GM19023 (cell line): ENCODE measurements at regions not wholly inside any gene's neighbourhood (a gene's known extent, or its start where the extent isn't known, plus 50 kb on each side); places are given as distances from the start of the nearest gene placed in this dataset.

Source experiments
- ATAC-seq: cut with Tn5 transposase; IDR thresholded peaks from one replicate; pipeline ENCODE4 v1.9.1; 2021; ENCODE audit warnings: mild to moderate bottlenecking, moderate library complexity; ENCODE audit not compliant: unreplicated experiment

DNA sequence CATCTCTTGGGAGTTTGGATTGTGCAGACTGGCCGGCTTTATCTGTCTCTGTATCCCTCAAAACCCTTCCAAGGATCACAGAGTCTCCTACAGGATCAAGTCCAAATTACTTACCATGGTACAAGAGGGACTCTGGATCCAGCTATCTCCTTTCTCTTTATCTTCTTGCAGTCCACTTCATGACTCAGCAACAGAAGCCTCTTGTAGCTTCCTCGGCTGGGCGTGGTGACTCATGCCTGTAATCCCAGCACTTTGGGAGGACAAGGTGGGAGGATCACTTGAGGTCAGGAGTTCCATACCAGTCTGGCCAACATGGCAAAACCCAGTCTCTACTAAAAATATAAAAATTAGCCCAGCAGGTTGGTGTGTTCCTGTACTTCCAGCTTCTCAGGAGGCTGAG, 189.7 kb downstream of the BCAT1 start:
- no peak for ATAC-seq

DNA sequence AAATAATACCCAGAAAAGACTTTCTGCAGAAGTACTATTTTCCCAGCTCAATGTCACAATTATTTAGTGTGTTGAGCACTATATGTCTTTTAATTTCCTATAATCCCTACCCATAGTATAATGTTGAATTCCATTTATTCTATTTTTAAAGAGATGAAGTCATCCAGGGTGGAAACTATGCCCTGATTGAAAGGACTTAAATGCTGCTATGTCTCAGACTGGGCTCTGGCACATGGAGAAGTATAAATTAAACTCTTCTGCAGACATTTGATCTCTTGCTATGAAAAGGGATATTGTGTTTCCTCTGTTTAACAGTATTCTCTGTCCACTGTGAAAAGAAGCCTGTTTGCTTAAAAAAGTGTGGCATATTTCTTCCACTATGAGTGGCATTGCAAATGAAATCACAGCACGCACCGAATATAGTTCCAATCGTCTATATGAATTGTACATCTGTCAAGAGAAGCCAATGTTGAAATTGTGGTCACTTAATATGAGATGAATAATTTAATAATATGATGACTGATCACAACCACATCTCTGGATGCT, 192.3 kb downstream of the BCAT1 start:
- ATAC-seq, result no peak

DNA sequence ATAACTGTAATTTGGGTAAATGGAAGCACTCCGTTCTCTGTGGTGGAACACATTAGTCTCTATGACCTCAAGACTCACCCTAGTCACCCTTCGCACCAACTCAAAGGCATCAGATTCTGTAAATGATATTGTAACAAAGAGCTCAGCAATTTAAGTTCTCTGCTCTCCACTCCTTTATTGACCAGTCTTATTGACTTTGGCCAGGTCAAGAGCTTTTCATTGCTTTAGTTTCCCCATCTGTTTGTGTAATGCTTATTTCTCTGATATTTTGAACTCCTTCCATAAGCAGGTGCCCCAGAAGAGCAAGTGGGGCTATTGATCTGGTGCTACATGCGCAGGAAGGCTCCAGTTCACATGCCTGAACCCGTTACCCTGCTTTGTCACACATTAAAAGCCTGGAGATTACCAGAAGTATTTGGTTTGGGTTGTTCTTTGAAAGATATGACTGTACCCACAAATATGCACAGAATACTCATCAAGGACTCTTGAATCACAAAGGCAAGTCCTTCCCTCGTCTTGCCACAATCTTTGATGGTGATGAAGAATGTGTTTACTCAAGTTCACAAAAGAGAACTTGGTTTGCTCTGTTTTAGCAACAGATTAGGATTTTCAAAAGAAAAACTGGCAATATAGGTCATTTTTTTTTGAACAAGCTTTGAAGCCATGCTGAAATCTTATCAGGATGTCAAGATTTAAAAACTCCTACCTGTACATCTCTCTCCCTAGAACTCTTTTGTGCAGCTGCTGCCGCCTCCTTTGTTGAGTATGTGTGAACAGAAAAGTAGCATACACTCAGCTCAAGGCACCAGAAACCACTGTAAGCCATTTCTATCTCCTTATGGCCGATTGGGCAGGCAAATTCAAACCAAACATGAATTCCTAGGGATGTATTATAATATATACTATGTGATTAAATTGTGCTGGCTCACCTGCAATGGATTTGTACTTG, 193.9 kb downstream of the BCAT1 start:
- no peak for ATAC-seq

DNA sequence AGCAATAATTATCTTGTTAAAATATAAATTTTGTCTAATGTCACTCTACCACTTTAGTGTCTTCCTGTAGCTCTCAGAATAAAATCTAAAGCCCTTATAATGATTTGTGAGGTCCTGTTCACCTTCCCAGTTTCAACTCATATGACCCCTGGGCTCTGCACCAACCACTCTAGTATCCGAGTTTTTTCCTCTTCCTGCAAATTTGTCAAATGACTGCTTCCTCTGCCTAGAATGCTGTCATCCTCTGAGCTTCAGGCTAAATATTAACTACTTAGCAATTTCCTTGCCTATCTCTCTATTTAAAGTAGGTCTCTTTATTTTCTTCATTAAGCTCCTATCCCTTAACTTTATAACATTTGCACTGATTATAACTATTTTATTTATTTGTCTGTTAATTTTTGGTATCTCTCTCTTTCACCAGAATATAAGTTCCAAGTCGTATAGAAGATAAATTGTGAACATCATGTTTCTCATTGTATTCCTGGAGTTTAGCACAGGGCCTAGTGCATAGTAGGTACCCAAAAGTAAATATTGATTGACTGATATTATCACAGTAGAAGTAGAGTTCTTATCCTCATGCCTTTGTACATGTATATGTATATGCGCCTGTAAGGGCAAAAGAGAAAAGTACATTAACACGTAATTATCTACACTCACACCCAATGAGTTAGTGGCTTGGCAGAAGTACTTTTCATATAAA, 196.0 kb downstream of the BCAT1 start:
- ATAC-seq, result no peak

DNA sequence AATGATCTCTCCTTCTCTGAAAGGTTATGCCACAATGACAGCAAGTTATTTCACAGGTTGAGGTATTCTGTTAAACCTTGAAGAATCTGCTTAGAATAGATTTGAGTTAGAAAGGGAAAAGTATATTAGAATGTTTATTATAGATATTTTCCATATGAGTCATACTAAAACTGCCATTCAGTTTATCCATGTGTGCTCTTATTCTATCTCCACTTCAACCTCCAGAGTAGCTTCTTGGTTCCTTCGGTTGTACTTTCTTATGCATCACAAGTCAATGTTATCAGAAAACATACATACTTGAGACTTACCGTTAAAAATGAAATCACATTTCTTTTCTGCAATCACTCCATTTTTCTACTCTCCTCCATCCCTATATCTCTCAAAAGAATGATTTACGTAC, 197.7 kb downstream of the BCAT1 start:
- no peak for ATAC-seq

DNA sequence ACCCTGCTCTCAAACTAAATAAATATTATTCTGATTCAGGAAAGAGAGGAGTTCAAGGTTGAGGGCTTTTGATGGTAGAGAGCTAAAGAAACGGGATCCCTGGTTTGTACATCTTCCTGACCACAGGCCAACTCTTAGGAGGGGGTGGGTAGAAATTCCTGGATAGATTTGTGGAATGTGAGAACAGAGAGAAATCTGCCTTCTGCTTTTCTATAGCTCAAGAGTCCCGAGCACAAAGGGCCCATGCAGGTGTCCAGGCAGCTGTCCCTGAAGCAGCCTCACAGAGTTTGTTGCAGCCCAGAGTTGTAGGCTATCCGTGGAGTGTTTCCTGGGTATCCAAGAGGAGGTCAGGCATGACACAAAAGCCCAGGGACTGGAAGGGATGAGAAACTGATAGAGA, 198.6 kb downstream of the BCAT1 start:
- ATAC-seq, result no peak

DNA sequence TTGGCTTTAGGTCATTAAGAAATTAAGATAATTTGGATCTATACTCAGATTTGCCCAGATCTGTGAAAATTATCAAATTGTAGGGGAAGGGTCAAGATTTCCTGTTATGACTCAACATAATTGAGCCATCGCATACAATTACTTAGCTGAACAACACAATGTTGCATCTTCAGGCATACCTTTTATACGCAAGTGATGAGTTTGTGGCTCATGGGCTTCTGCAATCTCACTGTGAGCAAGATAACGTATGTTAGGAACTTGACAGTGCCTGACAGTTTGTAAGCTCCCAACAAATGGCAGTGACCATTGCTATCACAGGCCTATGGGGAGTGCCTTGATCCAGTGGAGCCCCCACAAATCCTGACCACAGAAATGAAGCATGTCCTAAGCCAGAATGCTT, 199.7 kb downstream of the BCAT1 start:
- no peak for ATAC-seq

DNA sequence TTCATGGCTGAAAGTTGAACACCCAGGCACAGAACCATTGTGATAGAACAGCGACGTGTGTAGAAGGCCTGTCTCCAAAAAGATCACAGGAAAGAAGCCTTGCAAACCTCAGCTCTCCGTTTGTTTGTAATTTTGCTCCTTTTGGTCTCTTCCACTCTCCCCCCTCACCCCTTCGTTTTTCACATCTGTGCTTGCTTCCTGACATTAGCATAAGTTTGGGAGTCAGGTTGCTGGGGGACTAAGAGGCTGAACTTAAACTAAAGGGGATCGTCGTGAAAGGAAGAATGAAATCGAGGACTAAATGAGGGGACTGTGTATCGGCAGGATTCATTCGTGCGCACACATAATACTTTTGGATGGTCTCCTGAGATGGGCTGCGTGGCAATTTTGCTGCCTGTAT, 200.6 kb downstream of the BCAT1 start:
- no peak for ATAC-seq

DNA sequence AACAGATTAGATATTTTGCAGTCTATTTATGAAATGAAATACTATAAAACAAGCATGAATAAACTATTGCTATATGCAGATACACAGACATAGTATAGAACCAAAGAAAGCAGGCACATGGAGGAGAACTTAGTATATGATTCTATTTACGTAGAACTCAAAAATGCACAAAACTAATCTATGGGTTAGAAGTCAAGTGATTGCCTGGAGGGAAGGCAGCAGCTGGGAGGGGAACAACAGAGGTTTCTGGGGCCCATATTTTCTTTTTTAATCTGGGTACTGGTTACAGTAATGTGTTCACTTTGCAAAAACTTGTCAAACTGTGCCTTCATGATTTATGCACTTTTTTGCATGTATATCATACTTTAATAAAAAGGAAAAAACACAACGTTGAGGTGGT, 202.0 kb downstream of the BCAT1 start:
- ATAC-seq, result no peak

DNA sequence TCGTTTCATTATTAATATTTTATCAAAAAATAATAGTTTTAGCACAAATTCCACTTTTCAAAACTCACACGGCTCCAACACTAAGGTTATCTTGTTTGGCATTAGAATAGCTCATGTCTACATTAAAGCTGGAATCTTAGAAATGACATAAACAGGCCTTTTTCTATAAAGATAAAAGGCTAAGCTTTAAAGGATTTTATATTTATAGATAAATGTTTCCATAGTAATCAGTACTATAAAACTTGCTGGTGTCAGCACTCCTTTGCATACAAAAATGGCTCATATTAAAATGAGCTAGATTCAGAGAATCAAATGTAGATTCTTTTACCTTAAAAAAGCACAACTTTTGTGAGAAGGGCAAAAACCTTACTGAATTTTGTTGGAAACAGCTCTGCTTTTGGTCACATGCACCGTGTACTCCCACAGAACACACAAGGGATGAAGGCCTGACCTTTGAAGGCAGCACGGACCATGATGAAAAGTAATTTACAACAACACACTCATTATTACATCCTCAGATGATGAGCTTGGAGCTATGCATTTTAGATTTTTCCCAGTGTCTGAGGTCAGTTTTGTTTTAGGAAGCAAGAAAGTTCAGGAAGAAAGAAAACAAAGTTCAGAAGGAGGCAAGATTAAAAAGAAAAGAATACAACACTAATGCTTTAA, 202.8 kb downstream of the BCAT1 start:
- ATAC-seq, result no peak

DNA sequence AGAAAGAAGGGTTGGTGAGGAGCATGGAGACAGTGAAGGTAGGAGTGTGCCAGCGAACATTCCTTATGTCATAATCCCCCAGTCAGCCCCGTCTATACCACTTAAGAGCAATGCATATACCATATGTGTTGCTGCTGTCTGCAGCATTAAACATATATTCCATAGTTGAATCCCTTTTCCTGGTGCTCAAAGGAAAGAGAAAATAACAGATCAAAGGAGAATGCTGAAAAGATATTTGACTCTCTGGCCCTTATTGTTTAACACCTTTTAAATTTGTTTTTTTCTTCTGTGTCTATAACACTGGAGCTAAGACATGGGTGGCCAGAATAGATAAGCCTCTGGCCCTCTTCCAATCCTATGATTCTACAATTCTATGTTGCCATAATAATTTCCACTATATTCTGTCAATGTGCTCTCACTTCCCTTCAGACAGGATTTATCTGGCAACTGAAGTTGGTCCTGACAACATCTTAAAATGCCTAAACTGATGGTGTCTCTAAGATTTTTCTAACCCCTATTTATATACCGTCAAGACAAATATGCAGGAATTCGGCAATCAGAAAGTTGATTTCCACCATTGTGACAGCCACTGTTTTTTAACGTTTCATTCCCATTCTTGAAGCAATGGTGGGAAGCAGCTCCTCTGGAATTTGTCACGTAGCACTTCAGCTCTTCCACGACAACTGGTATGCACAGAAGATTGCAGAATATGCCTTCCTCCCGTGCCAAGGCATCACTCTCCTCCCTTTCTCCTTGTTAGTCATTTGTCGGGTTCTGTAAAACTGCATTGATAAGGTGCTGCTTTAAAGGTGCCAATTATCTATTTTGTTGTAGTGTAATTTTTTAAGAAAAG, 204.7 kb downstream of the BCAT1 start:
- ATAC-seq, result no peak

DNA sequence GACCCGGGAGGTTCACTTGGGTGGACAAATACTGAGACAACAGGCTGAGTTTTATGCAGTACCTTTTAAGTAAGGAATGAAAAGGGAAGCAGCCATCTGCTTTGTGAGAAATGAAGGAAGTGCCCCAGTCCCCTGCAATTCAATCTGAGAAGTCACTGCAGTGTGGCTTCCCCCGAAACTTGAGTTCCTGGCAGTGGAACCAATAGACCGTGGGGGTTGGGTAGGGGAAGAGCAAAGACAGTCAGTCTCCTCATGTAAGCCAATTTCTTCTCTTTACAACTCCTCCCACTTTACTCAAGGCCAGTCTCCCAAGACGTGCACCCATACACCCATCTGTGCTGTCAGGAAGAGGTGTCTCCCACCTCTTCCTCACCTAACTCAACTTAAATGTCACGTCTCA, 206.5 kb downstream of the BCAT1 start:
- peak; percentile 72 for ATAC-seq

DNA sequence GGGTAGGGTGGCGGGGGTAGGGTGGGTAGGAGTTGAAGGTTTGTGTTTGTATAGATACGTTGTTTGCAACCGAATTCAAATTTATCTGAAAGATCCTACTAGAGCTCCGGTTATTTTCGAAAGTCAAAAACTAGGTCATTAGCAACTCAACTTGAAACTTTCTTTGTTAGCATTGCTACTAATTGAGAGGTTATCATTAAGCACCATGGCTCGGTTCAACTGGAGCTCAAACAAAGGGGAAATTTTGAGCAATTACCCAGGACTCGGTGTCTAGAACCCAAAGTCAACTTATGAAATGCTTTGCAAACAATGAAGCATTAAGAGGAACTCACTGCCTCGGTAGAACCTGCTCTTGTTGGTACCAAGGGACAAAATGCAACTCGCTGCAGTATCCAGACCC, 207.7 kb downstream of the BCAT1 start:
- ATAC-seq, result peak; percentile 64

DNA sequence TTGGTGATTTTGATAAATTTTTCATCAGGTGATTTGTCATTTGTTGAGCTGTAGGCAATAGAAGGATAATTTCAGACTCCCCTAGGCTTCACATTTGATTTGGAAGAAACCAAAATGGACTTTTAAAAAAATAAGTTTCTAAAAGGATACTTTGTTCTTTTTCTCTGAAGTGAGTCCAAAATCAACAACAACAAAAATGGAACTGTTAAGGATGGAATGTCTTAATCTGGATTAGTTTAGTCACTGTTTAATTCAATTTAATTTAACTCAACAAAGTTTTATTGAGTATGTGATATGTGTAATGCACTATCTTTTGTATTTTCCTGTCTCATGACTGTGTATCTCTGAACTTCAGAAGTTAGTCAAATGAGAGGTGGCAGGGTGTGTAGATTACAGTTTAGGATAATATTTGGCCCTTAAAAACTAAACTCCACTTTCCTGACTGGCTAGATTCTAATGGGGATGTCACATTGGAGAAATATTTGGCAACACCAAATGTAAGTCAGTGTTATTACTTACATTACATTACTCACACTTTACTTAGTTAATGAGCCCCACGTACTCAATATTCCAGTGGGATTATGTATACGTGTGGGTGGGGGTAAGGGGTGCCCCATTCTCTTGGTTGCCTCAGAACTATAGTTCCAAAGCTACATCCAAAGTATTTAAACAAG, 209.7 kb downstream of the BCAT1 start:
- no peak for ATAC-seq

DNA sequence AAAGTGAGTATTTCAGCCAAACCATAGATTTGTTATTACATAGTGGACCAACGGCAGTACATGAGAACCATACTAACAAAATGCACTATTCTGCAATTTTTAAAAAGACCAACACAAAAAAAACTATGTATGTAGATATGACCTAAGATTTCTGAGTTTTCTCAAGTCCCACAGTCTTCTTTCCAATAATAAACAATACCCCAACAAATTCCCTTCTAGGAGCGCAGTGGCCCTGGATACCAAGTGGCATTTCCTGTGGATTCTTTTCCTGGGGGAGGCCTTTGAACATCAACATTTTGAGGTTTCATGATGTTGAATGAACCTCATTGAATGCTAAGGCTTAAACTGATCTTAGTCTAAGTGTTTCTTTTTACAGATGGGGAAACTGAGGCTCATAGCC, 210.5 kb downstream of the BCAT1 start:
- no peak for ATAC-seq

DNA sequence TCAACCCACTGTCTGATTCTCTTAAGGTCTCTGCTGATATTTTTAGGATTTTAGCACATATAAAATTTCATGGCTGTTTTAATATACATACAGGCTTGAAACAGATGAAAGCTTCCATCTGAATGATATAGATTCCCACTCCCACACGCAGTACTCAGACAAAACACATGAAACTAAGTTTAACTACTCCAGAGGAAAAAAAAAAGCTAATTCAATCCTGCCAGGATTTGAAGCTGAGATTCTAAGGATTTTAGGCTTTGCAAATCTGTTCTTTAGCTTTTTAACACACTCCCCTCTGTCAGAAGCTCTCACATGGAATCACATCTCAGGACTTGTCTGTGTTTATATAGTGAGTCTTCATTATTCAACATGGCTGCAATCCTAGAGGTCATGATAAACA, 217.3 kb downstream of the BCAT1 start:
- no peak for ATAC-seq

DNA sequence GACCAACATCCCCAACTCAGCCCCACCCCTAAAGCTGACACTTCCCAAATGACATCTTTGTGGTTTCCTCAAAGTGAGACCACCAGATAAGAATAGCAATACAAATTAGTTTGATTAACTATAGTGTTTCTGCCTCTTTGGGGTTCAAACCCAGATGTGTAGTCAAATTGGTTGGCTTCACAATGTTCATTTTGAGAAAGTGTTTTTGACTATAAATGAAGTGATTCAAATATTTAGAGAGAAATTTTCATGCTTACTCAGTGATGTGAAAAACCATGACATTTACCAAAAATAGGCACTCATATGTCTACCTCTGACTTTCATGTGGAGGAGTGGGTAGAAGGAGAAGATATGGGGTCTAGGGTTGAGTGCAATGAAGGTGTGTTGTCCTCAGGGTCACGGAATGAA, 218.4 kb downstream of the BCAT1 start:
- ATAC-seq, result peak; percentile 46

DNA sequence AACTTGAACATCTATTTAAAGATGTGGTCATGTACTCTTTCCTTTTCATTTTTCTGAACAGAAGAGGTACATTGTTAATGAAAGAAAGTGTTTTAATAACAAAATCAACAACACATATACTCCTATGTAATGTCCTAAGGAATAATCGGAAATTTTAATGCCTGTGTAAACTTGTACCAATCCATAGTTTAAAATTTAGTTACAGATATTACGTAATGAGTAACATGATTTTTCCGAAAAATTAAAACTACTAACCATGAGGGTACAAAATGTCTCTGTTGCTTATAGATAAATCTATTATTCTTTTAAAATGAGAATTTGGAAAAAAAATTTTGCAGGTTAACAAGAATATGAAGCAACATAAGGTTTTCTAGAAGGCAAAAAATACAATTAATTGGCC, 220.1 kb downstream of the BCAT1 start:
- no peak for ATAC-seq

DNA sequence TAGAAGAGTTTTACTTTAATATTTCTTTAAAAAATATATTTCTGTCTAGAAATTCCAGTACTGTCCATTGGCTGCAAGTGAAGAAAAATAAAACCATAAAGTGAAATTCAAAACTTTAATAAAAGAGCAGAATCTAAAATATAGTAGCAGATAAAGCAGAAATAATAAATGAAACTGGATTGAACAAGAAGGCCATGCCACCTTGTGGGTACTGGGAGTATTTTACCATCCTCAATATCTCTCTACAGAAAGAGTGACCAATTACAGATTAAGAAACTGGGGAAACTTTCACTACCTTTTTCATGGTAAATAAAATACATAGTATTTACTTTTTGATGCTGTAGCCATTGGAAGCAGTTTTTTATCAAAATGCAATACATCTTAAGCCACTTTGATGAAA, 220.5 kb downstream of the BCAT1 start:
- no peak for ATAC-seq

DNA sequence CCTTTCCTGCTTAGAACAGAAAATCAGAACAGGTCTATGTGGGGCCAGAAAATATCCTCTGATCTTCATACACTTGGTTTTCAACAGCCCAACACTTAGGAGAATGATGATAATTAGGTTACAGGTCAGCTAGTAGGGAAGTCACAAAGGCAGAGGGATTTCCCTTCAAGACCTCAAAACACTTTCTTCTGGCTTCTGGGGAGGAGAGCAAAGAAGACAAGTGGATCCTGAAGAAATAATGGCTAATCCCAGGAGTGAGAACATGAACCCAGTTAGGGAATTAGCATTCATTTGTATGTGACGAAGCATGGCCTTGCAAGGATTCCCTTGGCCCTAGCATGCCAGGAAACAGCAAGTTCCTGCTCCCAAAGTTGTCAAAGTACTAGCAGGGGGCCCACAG, 223.3 kb downstream of the BCAT1 start:
- ATAC-seq, result no peak
